ENCODE measurements at regions not wholly inside any gene's neighbourhood (a gene's known extent, or its start where the extent isn't known, plus 50 kb on each side); places are given as distances from the start of the nearest gene placed in this dataset.

GRCh38 chr1:87555366-87555765 lies 226.7 kb downstream of the LMO4 start:
- intact Hi-C loops (cut with DNase I) = no loop called here
- Histone ChIP-seq H3K9me3 (ENCODE audit: control insufficient read depth, low read length) (no peaks in the 10 kb centered on the region), H3K4me3 (ENCODE audit: low read length in 2 of 2) (no peak overlapping the region), H3K4me1 (ENCODE audit: control insufficient read depth in 1 of 2, insufficient read depth in 2 of 2, low read length in 2 of 2) (no peaks in the 10 kb centered on the region), H3K27me3 (ENCODE audit: control insufficient read depth in 1 of 2, insufficient read depth in 2 of 2, low read length in 1 of 2) (no peaks in the 10 kb centered on the region), H3K27ac (ENCODE audit: low read depth in 1 of 2, low read length in 2 of 2) (no peak overlapping the region), H3K36me3 (ENCODE audit: control insufficient read depth in 1 of 2, insufficient read depth in 2 of 2, low read length in 1 of 2) (no peaks in the 10 kb centered on the region)
- ATAC-seq (ENCODE audit: low FRiP score) (no peak), DNase-seq (no peak)
- 97 to 100% methylated on average over 1 of the region's 1 CpG for WGBS, 2 donors

DNA sequence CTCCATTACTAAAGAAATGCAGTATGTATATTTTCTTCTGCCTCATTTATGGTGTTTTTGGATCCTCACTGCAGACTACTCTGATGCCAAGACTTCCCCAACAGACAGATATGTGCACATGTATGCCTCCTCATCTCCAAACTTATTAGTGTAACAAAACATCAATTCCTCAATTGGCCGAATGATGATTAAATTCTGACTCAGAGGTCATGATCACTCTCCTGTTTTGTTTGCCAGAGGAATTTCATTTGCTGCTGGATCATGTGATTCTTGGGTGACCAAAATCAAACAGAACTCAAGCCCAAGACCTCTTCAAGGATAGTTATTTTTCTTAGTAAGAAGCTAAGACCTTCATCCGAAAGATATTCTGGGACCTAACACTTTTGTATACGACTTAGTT lies 227.6 kb downstream of the LMO4 start:
- Histone ChIP-seq H3K4me1 (ENCODE audit: control insufficient read depth in 1 of 2, insufficient read depth in 2 of 2, low read length in 2 of 2) (no peaks in the 10 kb centered on the region), H3K36me3 (ENCODE audit: control insufficient read depth in 1 of 2, insufficient read depth in 2 of 2, low read length in 1 of 2) (no peaks in the 10 kb centered on the region), H3K27ac (ENCODE audit: low read depth in 1 of 2, low read length in 2 of 2) (no peak overlapping the region), H3K4me3 (ENCODE audit: low read length in 2 of 2) (no peak overlapping the region), H3K27me3 (ENCODE audit: control insufficient read depth in 1 of 2, insufficient read depth in 2 of 2, low read length in 1 of 2) (no peaks in the 10 kb centered on the region), H3K9me3 (ENCODE audit: control insufficient read depth, low read length) (no peaks in the 10 kb centered on the region)
- intact Hi-C loops (cut with DNase I) = no loop called here
- DNase-seq = no peak
- no peak for ATAC-seq (ENCODE audit: low FRiP score)
- 86 to 87% methylated on average over 3 of the region's 3 CpGs for WGBS, 2 donors

DNA sequence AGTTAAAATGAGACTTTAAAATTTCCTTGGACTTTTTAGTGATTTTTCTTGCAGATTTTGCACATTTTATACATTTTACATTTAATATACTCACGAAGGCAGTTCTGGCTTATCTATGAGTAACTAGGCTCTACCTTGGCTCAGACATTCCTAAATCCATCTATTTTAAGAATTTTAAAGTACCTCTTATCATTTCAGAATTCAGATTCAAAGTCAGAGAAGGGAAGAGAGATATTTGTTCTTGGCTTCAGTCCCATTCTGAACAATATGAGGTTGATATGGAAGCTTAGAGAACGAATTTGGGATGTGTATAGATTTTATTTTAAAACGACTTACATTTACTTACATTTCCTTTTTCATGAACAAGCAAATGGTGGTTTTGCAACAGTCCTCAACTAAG lies 230.2 kb downstream of the LMO4 start:
- H3K27ac ChIP-seq (ENCODE audit: low read depth in 1 of 2, low read length in 2 of 2) = no peak overlapping the region
- DNase-seq (no peak), ATAC-seq (ENCODE audit: low FRiP score) (no peak)
- WGBS, 2 donors = 36 to 43% methylated on average over 3 of the region's 3 CpGs
- H3K27me3 ChIP-seq (ENCODE audit: control insufficient read depth in 1 of 2, insufficient read depth in 2 of 2, low read length in 1 of 2) = no peaks in the 10 kb centered on the region
- H3K36me3 ChIP-seq (ENCODE audit: control insufficient read depth in 1 of 2, insufficient read depth in 2 of 2, low read length in 1 of 2) = no peaks in the 10 kb centered on the region
- H3K4me3 ChIP-seq (ENCODE audit: low read length in 2 of 2) = no peak overlapping the region
- intact Hi-C loops (cut with DNase I) = no loop called here
- H3K9me3 ChIP-seq (ENCODE audit: control insufficient read depth, low read length) = no peaks in the 10 kb centered on the region
- H3K4me1 ChIP-seq (ENCODE audit: control insufficient read depth in 1 of 2, insufficient read depth in 2 of 2, low read length in 2 of 2) = no peaks in the 10 kb centered on the region

DNA sequence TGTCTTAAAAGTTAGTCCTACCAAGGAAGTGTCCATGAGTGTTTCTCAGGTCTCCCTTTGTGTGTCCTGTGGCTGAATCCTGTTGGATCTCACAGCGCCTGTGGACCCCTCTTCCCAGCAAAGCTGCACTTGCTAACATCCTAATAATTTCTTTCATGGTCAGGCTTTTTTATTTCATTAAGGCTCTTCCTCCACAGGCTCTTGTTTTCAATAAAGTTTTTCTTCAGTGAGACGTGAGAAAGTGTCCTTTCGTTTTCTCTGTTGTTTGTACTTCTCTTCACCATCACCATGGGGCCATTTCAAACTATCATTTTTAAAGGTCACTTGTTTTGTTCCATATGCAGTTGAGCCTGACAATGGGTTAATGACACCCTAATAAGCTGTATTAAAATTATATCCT lies 231.5 kb downstream of the LMO4 start:
- intact Hi-C loops (cut with DNase I) = no loop called here
- H3K36me3 ChIP-seq (ENCODE audit: control insufficient read depth in 1 of 2, insufficient read depth in 2 of 2, low read length in 1 of 2) = no peaks in the 10 kb centered on the region
- no peaks in the 10 kb centered on the region for H3K9me3 ChIP-seq (ENCODE audit: control insufficient read depth, low read length)
- H3K27ac ChIP-seq (ENCODE audit: low read depth in 1 of 2, low read length in 2 of 2) = no peak overlapping the region
- DNase-seq (no peak), ATAC-seq (ENCODE audit: low FRiP score) (no peak)
- H3K27me3 ChIP-seq (ENCODE audit: control insufficient read depth in 1 of 2, insufficient read depth in 2 of 2, low read length in 1 of 2) = no peaks in the 10 kb centered on the region
- WGBS, 2 donors = 97% methylated on average over 3 of the region's 3 CpGs
- no peak overlapping the region for H3K4me3 ChIP-seq (ENCODE audit: low read length in 2 of 2)
- no peaks in the 10 kb centered on the region for H3K4me1 ChIP-seq (ENCODE audit: control insufficient read depth in 1 of 2, insufficient read depth in 2 of 2, low read length in 2 of 2)

GRCh38 chr1:87560601-87561360 lies 232.1 kb downstream of the LMO4 start:
- intact Hi-C loops (cut with DNase I) = no loop called here
- Histone ChIP-seq H3K27me3 (ENCODE audit: control insufficient read depth in 1 of 2, insufficient read depth in 2 of 2, low read length in 1 of 2) (no peaks in the 10 kb centered on the region), H3K4me1 (ENCODE audit: control insufficient read depth in 1 of 2, insufficient read depth in 2 of 2, low read length in 2 of 2) (no peaks in the 10 kb centered on the region), H3K27ac (ENCODE audit: low read depth in 1 of 2, low read length in 2 of 2) (no peak overlapping the region), H3K9me3 (ENCODE audit: control insufficient read depth, low read length) (no peaks in the 10 kb centered on the region), H3K4me3 (ENCODE audit: low read length in 2 of 2) (no peak overlapping the region), H3K36me3 (ENCODE audit: control insufficient read depth in 1 of 2, insufficient read depth in 2 of 2, low read length in 1 of 2) (no peaks in the 10 kb centered on the region)
- ATAC-seq (ENCODE audit: low FRiP score) (no peak), DNase-seq (no peak)
- WGBS, 2 donors = 58 to 67% methylated on average over 3 of the region's 3 CpGs

DNA sequence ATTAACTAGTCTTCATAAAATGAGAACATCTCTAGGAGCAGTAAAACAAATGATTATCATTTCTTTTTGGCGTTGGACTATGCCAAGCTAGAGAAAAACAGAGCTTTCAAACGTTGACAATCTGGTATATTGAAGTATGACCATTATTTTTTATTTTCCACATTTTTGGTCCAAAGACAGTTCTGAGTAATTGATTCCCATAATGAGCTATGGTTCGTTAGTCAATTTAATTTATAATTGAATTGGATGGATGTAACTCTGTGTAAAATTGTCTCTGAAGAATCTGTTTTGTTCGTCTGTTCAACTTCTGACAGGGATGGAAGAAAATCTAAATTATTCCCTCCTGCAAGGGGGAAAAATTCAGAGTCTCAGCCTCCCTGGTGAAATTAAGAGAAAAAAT lies 234.5 kb downstream of the LMO4 start:
- ATAC-seq (ENCODE audit: low FRiP score) = no peak
- H3K27ac ChIP-seq (ENCODE audit: low read depth in 1 of 2, low read length in 2 of 2) = no peak overlapping the region
- no peaks in the 10 kb centered on the region for H3K4me1 ChIP-seq (ENCODE audit: control insufficient read depth in 1 of 2, insufficient read depth in 2 of 2, low read length in 2 of 2)
- DNase-seq = no peak
- intact Hi-C loops (cut with DNase I) = no loop called here
- WGBS, 2 donors = 78 to 82% methylated on average over 4 of the region's 4 CpGs
- H3K36me3 ChIP-seq (ENCODE audit: control insufficient read depth in 1 of 2, insufficient read depth in 2 of 2, low read length in 1 of 2) = no peaks in the 10 kb centered on the region
- H3K9me3 ChIP-seq (ENCODE audit: control insufficient read depth, low read length) = no peaks in the 10 kb centered on the region
- no peaks in the 10 kb centered on the region for H3K27me3 ChIP-seq (ENCODE audit: control insufficient read depth in 1 of 2, insufficient read depth in 2 of 2, low read length in 1 of 2)
- H3K4me3 ChIP-seq (ENCODE audit: low read length in 2 of 2) = no peak overlapping the region

DNA sequence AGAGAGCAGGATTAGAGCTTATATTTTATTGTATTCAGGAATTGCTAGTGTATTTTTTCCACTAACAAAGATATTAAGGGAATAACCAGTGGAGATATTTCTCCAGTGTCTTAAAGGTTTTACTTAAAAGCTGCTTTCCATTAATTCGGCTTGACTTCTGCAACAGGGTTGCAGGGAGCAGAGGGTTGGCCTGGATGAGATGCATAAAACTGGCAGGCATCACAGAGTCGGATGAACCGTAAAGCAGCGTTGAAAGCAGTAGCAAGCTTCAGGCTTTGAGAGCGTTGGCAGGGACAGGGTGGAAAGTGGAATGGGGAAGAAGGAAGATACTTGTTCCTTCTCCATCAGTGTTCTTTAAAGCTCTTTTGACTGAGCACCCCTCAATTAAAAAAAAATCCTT lies 237.2 kb downstream of the LMO4 start:
- Histone ChIP-seq H3K36me3 (ENCODE audit: control insufficient read depth in 1 of 2, insufficient read depth in 2 of 2, low read length in 1 of 2) (no peaks in the 10 kb centered on the region), H3K27ac (ENCODE audit: low read depth in 1 of 2, low read length in 2 of 2) (no peak overlapping the region), H3K4me1 (ENCODE audit: control insufficient read depth in 1 of 2, insufficient read depth in 2 of 2, low read length in 2 of 2) (no peaks in the 10 kb centered on the region), H3K4me3 (ENCODE audit: low read length in 2 of 2) (no peak overlapping the region), H3K9me3 (ENCODE audit: control insufficient read depth, low read length) (no peaks in the 10 kb centered on the region), H3K27me3 (ENCODE audit: control insufficient read depth in 1 of 2, insufficient read depth in 2 of 2, low read length in 1 of 2) (no peaks in the 10 kb centered on the region)
- intact Hi-C loops (cut with DNase I) = no loop called here
- DNase-seq (no peak), ATAC-seq (ENCODE audit: low FRiP score) (no peak)
- WGBS, 2 donors = 77 to 87% methylated on average over 5 of the region's 5 CpGs

- Histone ChIP-seq H3K4me3 (ENCODE audit: low read length in 2 of 2) (no peak overlapping the region), H3K27ac (ENCODE audit: low read depth in 1 of 2, low read length in 2 of 2) (no peak overlapping the region), H3K36me3 (ENCODE audit: control insufficient read depth in 1 of 2, insufficient read depth in 2 of 2, low read length in 1 of 2) (no peaks in the 10 kb centered on the region), H3K27me3 (ENCODE audit: control insufficient read depth in 1 of 2, insufficient read depth in 2 of 2, low read length in 1 of 2) (no peaks in the 10 kb centered on the region), H3K4me1 (ENCODE audit: control insufficient read depth in 1 of 2, insufficient read depth in 2 of 2, low read length in 2 of 2) (no peaks in the 10 kb centered on the region), H3K9me3 (ENCODE audit: control insufficient read depth, low read length) (no peaks in the 10 kb centered on the region)
- DNase-seq (no peak), ATAC-seq (ENCODE audit: low FRiP score) (no peak)
- intact Hi-C loops (cut with DNase I) = no loop called here
- 64 to 77% methylated on average over 4 of the region's 4 CpGs for WGBS, 2 donors
Observed at GRCh38 chr1:87568005-87568404, 239.3 kb downstream of the LMO4 start.

DNA sequence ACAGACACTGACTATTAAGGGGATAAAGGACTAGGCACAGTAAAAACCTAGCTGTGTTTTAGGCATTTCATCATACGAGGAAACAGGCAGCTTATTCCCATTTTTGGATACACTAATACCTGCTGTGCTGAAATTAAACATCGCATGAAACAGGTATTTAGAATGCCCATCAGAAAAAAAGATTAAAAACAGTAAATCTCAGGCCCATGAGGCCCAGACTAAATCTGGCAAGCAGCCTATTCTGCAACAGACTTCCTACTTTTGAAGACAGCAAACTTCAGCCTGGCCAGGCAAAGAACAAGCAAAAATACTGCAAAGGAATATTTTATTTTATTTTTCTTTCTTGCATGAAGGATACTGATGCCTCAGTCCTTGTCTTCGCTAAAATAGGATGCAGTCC lies 240.2 kb downstream of the LMO4 start:
- 60 to 69% methylated on average over 3 of the region's 3 CpGs for WGBS, 2 donors
- intact Hi-C loops (cut with DNase I) = no loop called here

More for the DNA sequence above, 240.2 kb downstream of the LMO4 start:
- Histone ChIP-seq H3K36me3 (ENCODE audit: control insufficient read depth in 1 of 2, insufficient read depth in 2 of 2, low read length in 1 of 2) (no peaks in the 10 kb centered on the region), H3K4me3 (ENCODE audit: low read length in 2 of 2) (no peak overlapping the region), H3K27me3 (ENCODE audit: control insufficient read depth in 1 of 2, insufficient read depth in 2 of 2, low read length in 1 of 2) (no peaks in the 10 kb centered on the region), H3K9me3 (ENCODE audit: control insufficient read depth, low read length) (no peaks in the 10 kb centered on the region), H3K27ac (ENCODE audit: low read depth in 1 of 2, low read length in 2 of 2) (no peak overlapping the region), H3K4me1 (ENCODE audit: control insufficient read depth in 1 of 2, insufficient read depth in 2 of 2, low read length in 2 of 2) (no peaks in the 10 kb centered on the region)
- DNase-seq (no peak), ATAC-seq (ENCODE audit: low FRiP score) (no peak)

Measured in aorta (tissue), 5 donors.